Panc1 (cell line): ENCODE measurements at regions not wholly inside any gene's neighbourhood (a gene's known extent, or its start where the extent isn't known, plus 50 kb on each side); places are given as distances from the start of the nearest gene placed in this dataset.

Experiments used
- ATAC-seq: fragments of 200-7000 bp; cut with Tn5 transposase; 2 replicates; pipeline ENCODE4 v1.9.1; 2020; ENCODE audit warnings: mild to moderate bottlenecking, moderate library complexity
- BruUV-seq: library from RNA; stranded (reverse); fragments of 400-500 nt; replicated peaks from 2 replicates; lab custom pipeline; 2021; lab: Mats Ljungman, UMichigan
- CTCF ChIA-PET: fragments of 300-600 bp; sonication (Branson Sonifier 250); formaldehyde crosslinking; loops from one replicate; lab custom pipeline; 2022; ENCODE audit warnings: antibody characterized with exemption; lab: Charles Lee
- POLR2A ChIA-PET: fragments of 300-600 bp; sonication (Branson Sonifier 250); formaldehyde crosslinking; loops from one replicate; lab custom pipeline; 2022; ENCODE audit warnings: antibody characterized with exemption; lab: Charles Lee
- DNase-seq: peaks from one replicate; pipeline ENCODE4 v3.0.0-alpha.2; 2010; ENCODE audit warnings: low read depth, low spot score
- H3K27ac ChIP-seq: 2 replicates; pipeline ENCODE4 v1.5.1; 2011; ENCODE audit warnings: mild to moderate bottlenecking, low read length, inconsistent platforms
- H3K27me3 ChIP-seq: fragments of 200-500 bp; sonication (Bioruptor generic); 2 replicates; pipeline ENCODE4 v1.6.0; 2014; ENCODE audit warnings: low read length, inconsistent platforms; ENCODE audit not compliant: control insufficient read depth, insufficient read depth
- H3K36me3 ChIP-seq: fragments of 200-500 bp; sonication (Bioruptor generic); 2 replicates; pipeline ENCODE4 v1.5.1; 2014; ENCODE audit warnings: inconsistent platforms, mild to moderate bottlenecking, low read length, moderate library complexity; ENCODE audit not compliant: control insufficient read depth, insufficient read depth
- H3K4me1 ChIP-seq: 2 replicates; pipeline ENCODE4 v1.5.1; 2011; ENCODE audit warnings: inconsistent platforms, mild to moderate bottlenecking, low read length, moderate library complexity; ENCODE audit not compliant: control insufficient read depth, insufficient read depth
- H3K4me3 ChIP-seq, 2 experiments: 2 replicates each; pipeline ENCODE4 v1.5.1; 2011 to 2012; ENCODE audit warnings: low read depth in 2 of 2, low read length in 2 of 2, mild to moderate bottlenecking in 2 of 2, inconsistent platforms in 1 of 2, moderate library complexity in 1 of 2
- H3K9me3 ChIP-seq: fragments of 200-500 bp; sonication (Bioruptor generic); 2 replicates; pipeline ENCODE4 v1.5.1; 2014; ENCODE audit warnings: low read depth, mild to moderate bottlenecking, inconsistent platforms, low read length, moderate library complexity; ENCODE audit not compliant: control insufficient read depth, insufficient read depth
- POLR2AphosphoS5 ChIP-seq: IDR thresholded peaks from 2 replicates; pipeline ENCODE4 v1.6.1; 2012; ENCODE audit warnings: mild to moderate bottlenecking, low read depth, low read length, moderate library complexity
- SIN3A ChIP-seq: IDR thresholded peaks from 2 replicates; pipeline ENCODE4 v1.6.1; 2012; ENCODE audit warnings: low read depth, mild to moderate bottlenecking, low read length, moderate library complexity, borderline replicate concordance; ENCODE audit not compliant: insufficient read depth
- TCF7L2 ChIP-seq: IDR thresholded peaks from 2 replicates; pipeline ENCODE4 v1.6.1; 2011; ENCODE audit warnings: mild to moderate bottlenecking, low read depth, low read length, inconsistent platforms
- in situ Hi-C: cut with HindIII; loops from 2 replicates; pipeline ENCODE4 v1.10.0; 2016; ENCODE audit warnings: low sequenced_read_pairs, low pct_unique_long_range_greater_than_20kb
- intact Hi-C: fragments of 100-400 bp; cut with micrococcal nuclease; formaldehyde crosslinking; loops from one replicate; pipeline ENCODE4 v1.10.0; 2022; ENCODE audit not compliant: unreplicated experiment
- TF ChIP-seq, protein P1 (sequence below): fragments of 450-650 bp; IDR thresholded peaks from 2 replicates; pipeline ENCODE4 v1.5.1; 2017; ENCODE audit warnings: mild to moderate bottlenecking
- TF ChIP-seq, protein P2 (sequence below), 2 experiments: IDR thresholded peaks; 2 replicates each; pipeline ENCODE4 v1.6.1; 2011 to 2012; ENCODE audit warnings: low read depth in 2 of 2, control low read depth in 1 of 2, low read length in 1 of 2, mild to moderate bottlenecking in 1 of 2, moderate library complexity in 1 of 2; ENCODE audit not compliant: insufficient read depth in 1 of 2

DNA sequence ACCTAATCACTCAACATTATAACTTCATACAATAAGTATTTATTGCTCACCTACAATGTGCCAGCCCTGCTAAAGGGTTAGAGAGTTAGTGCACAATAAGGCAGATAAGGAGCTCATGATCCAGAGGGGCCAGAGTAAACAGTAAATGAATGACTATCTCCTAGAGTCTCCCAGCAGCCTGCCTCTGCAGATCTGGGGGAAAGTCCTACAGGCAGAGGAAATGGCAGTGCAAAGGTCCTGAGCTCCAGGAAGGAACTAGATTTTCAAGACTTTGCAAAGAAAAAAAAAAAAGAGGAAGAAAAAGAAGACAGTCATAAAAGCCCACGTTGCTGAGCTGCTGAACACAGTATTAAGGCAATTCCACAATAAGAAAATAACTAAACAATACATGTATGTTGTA lies 160.1 kb downstream of the SIM1 start:
- POLR2A ChIA-PET: interaction anchor here (0.7 kb wide), 1 partner anchor 169 kb away, joined by 4 read pairs; no protein-coding TSS in a partner anchor
- intact Hi-C loops (no loop called here), in situ Hi-C loops (no loop called here)
- Histone ChIP-seq H3K27me3 (no peaks in the 10 kb centered on the region), H3K4me1 (peaks cover 8% of the 10 kb centered on the region), H3K9me3 (peaks cover 5% of the 10 kb centered on the region; the same call in 1 of the 2 replicates), H3K4me3 (no peak overlapping the region), H3K27ac (no peak overlapping the region), H3K36me3 (no peaks in the 10 kb centered on the region)
- no peak for DNase-seq
- peak; percentile 66 for ATAC-seq
- BruUV-seq: no TSS peak
- TF ChIP-seq TCF7L2 (no peak), POLR2AphosphoS5 (no peak), SIN3A (no peak)
- TF ChIP-seq, protein P1, sequence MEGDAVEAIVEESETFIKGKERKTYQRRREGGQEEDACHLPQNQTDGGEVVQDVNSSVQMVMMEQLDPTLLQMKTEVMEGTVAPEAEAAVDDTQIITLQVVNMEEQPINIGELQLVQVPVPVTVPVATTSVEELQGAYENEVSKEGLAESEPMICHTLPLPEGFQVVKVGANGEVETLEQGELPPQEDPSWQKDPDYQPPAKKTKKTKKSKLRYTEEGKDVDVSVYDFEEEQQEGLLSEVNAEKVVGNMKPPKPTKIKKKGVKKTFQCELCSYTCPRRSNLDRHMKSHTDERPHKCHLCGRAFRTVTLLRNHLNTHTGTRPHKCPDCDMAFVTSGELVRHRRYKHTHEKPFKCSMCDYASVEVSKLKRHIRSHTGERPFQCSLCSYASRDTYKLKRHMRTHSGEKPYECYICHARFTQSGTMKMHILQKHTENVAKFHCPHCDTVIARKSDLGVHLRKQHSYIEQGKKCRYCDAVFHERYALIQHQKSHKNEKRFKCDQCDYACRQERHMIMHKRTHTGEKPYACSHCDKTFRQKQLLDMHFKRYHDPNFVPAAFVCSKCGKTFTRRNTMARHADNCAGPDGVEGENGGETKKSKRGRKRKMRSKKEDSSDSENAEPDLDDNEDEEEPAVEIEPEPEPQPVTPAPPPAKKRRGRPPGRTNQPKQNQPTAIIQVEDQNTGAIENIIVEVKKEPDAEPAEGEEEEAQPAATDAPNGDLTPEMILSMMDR: no peak
- TF ChIP-seq, protein P2, sequence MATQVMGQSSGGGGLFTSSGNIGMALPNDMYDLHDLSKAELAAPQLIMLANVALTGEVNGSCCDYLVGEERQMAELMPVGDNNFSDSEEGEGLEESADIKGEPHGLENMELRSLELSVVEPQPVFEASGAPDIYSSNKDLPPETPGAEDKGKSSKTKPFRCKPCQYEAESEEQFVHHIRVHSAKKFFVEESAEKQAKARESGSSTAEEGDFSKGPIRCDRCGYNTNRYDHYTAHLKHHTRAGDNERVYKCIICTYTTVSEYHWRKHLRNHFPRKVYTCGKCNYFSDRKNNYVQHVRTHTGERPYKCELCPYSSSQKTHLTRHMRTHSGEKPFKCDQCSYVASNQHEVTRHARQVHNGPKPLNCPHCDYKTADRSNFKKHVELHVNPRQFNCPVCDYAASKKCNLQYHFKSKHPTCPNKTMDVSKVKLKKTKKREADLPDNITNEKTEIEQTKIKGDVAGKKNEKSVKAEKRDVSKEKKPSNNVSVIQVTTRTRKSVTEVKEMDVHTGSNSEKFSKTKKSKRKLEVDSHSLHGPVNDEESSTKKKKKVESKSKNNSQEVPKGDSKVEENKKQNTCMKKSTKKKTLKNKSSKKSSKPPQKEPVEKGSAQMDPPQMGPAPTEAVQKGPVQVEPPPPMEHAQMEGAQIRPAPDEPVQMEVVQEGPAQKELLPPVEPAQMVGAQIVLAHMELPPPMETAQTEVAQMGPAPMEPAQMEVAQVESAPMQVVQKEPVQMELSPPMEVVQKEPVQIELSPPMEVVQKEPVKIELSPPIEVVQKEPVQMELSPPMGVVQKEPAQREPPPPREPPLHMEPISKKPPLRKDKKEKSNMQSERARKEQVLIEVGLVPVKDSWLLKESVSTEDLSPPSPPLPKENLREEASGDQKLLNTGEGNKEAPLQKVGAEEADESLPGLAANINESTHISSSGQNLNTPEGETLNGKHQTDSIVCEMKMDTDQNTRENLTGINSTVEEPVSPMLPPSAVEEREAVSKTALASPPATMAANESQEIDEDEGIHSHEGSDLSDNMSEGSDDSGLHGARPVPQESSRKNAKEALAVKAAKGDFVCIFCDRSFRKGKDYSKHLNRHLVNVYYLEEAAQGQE (IDR thresholded peaks at IDR 0.05; ENCODE audit: insufficient read depth in 1 of 2, low read depth in 2 of 2, low read length in 1 of 2): no peak
- CTCF ChIA-PET: no interaction called here

DNA sequence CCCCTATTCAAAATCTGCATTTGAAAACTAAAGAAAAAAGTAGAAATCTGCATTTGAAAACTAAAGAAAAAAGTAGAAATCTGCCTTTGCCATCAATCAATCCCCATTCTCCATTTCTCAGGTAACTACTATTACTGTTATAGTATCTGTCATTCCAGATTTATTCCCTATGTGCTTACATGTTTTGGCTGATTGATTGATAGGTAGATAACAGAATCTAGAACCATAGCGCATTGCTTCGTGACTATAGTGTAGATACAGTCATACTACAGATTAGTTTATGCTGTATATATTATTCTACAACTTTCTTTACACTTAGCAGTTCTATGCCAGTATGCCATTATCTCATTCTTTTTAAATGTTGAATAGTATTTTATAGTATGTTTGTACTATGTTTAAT lies 163.0 kb downstream of the SIM1 start:
- Histone ChIP-seq H3K4me3 (no peak overlapping the region), H3K4me1 (peaks cover 15% of the 10 kb centered on the region), H3K36me3 (no peaks in the 10 kb centered on the region), H3K27me3 (no peaks in the 10 kb centered on the region), H3K9me3 (peaks cover 5% of the 10 kb centered on the region; the same call in 1 of the 2 replicates), H3K27ac (no peak overlapping the region)
- POLR2A ChIA-PET: no interaction called here
- intact Hi-C loops (no loop called here), in situ Hi-C loops (no loop called here)
- ATAC-seq (no peak), DNase-seq (no peak)
- no peak for TF ChIP-seq POLR2AphosphoS5
- TF ChIP-seq, protein P2 (IDR thresholded peaks at IDR 0.05; ENCODE audit: insufficient read depth in 1 of 2, low read depth in 2 of 2, low read length in 1 of 2): no peak
- no peak for TF ChIP-seq SIN3A
- TF ChIP-seq, protein P1: no peak
- TF ChIP-seq TCF7L2: no peak
- CTCF ChIA-PET: no interaction called here
- BruUV-seq: no TSS peak
